Activated B cell treated with CpG ODN at 0.5 μM for 24 hours (primary cell): ENCODE measurements at regions not wholly inside any gene's neighbourhood (a gene's known extent, or its start where the extent isn't known, plus 50 kb on each side); places are given as distances from the start of the nearest gene placed in this dataset.
"Not testable (repeated sequence)": the region's sequence is repeated elsewhere in the genome, so short reads cannot be mapped to it uniquely, and the experiment has no call there.

ENCODE experiments used
- ATAC-seq: fragments of 200-7000 bp; cut with Tn5 transposase; one replicate; pipeline ENCODE4 v1.10.0; 2021; ENCODE audit warnings: low read depth, mild to moderate bottlenecking, moderate library complexity
- CTCF ChIA-PET: fragments of 350-600 bp; sonication (Branson Sonifier 250); formaldehyde crosslinking; loops from one replicate; lab custom pipeline; 2021; ENCODE audit warnings: antibody characterized with exemption; lab: Charles Lee
- POLR2A ChIA-PET: fragments of 350-600 bp; sonication (Branson Sonifier 250); formaldehyde crosslinking; loops from one replicate; lab custom pipeline; 2021; ENCODE audit warnings: antibody characterized with exemption; lab: Charles Lee
- DNase-seq: peaks from one replicate; pipeline ENCODE4 v3.0.0; 2022
- H3K27ac Mint-ChIP-seq: one replicate; pipeline ENCODE4 v1.8.0; 2020; ENCODE audit warnings: mixed read lengths
- H3K27me3 Mint-ChIP-seq: one replicate; pipeline ENCODE4 v1.8.0; 2021; ENCODE audit warnings: mixed read lengths
- H3K36me3 Mint-ChIP-seq: one replicate; pipeline ENCODE4 v1.8.0; 2021; ENCODE audit warnings: low read depth, mixed read lengths
- H3K4me1 Mint-ChIP-seq: one replicate; pipeline ENCODE4 v1.8.0; 2021; ENCODE audit warnings: mixed read lengths
- H3K4me3 Mint-ChIP-seq: one replicate; pipeline ENCODE4 v1.8.0; 2020; ENCODE audit warnings: mild to moderate bottlenecking, mixed read lengths
- H3K9me3 Mint-ChIP-seq: one replicate; pipeline ENCODE4 v1.8.0; 2020; ENCODE audit warnings: mixed read lengths
- intact Hi-C: fragments of 100-400 bp; cut with micrococcal nuclease; formaldehyde crosslinking; loops from one replicate; pipeline ENCODE4 v1.15.1; 2024
- TF ChIP-seq, protein P1 (sequence below): fragments of 200-600 bp; IDR thresholded peaks from one replicate; pipeline ENCODE4 v1.8.0; 2022; ENCODE audit warnings: antibody characterized with exemption, mild to moderate bottlenecking

DNA sequence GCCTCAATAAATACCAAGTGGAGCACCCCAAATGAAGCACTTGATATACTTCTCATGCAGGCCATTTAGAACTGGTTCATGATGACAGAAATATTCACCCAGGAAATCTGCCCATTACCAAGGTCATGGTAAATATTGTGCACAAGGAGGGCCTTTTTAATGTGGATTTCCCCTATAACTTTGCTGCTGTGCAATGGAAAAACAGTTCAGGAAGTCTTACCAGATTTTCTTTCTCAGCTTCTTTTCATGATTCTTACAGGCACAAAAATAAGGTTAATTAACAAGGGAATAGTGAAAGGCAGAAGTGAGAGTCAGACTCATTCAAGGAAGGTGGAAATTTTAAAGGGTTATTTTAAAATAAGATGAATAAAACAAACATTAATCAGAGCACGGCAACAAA is 904.3 kb upstream of the GRIA3 start:
- Mint-ChIP-seq H3K9me3 (no peaks in the 10 kb centered on the region), H3K27me3 (no peaks in the 10 kb centered on the region), H3K4me1 (no peaks in the 10 kb centered on the region), H3K4me3 (no peak overlapping the region), H3K36me3 (no peaks in the 10 kb centered on the region), H3K27ac (no peak overlapping the region)
- intact Hi-C loops: no loop called here
- no peak for DNase-seq
- ChIA-PET POLR2A (no interaction called here), CTCF (no interaction called here)
- TF ChIP-seq, protein P1, sequence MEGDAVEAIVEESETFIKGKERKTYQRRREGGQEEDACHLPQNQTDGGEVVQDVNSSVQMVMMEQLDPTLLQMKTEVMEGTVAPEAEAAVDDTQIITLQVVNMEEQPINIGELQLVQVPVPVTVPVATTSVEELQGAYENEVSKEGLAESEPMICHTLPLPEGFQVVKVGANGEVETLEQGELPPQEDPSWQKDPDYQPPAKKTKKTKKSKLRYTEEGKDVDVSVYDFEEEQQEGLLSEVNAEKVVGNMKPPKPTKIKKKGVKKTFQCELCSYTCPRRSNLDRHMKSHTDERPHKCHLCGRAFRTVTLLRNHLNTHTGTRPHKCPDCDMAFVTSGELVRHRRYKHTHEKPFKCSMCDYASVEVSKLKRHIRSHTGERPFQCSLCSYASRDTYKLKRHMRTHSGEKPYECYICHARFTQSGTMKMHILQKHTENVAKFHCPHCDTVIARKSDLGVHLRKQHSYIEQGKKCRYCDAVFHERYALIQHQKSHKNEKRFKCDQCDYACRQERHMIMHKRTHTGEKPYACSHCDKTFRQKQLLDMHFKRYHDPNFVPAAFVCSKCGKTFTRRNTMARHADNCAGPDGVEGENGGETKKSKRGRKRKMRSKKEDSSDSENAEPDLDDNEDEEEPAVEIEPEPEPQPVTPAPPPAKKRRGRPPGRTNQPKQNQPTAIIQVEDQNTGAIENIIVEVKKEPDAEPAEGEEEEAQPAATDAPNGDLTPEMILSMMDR: no peak
- no peak for ATAC-seq

DNA sequence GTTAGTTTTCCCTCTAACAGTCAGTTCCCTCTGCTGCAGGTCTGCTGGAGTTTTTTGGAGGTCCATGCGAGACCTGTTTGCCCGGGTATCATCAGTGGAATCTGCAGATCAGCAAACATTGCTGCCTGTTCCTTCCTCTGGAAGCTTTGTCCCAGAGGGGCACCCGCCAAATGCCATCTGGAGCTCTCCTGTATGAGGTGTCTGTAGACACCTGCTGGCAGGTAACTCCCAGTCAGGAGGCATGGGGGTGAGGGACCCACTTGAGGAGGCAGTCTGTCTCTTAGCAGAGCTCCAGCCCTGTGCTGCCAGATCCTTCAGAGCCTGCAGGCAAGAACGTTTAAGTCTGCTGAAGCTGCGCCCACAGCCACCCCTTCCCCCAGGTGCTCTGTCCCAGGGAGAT is 884.3 kb upstream of the GRIA3 start:
- H3K9me3 Mint-ChIP-seq, POLR2A ChIA-PET, intact Hi-C loops, H3K27me3 Mint-ChIP-seq, DNase-seq, ATAC-seq, CTCF ChIA-PET, H3K4me1 Mint-ChIP-seq, H3K27ac Mint-ChIP-seq, H3K4me3 Mint-ChIP-seq, H3K36me3 Mint-ChIP-seq: not testable (repeated sequence)

GRCh38 chrX:122301491-122301890 is 882.6 kb upstream of the GRIA3 start:
- Mint-ChIP-seq H3K4me1 (no peaks in the 10 kb centered on the region), H3K27me3 (no peaks in the 10 kb centered on the region), H3K36me3 (no peaks in the 10 kb centered on the region), H3K27ac (no peak overlapping the region), H3K4me3 (no peak overlapping the region), H3K9me3 (no peaks in the 10 kb centered on the region)
- no peak for ATAC-seq
- ChIA-PET CTCF (no interaction called here), POLR2A (no interaction called here)
- intact Hi-C loops: no loop called here
- TF ChIP-seq, protein P1: no peak
- DNase-seq: no peak

DNA sequence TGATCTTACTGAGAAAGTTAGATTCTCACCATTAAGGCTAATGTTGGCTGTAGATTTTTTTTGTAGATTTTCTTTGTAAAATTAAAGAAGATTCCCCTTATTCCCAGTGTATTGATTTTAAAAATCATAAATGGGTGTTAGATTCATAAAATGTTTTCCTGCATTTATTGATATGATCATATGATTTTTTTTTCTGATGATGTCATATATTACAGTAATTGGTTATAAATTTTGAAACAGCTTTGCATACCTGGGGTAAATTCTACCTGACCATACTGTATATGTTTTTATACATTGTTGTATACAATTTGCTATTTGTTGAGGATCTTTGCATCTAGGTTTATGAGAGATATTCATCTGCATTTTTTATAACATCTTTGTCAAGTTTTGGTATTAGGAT is 880.3 kb upstream of the GRIA3 start:
- Mint-ChIP-seq H3K36me3 (no peaks in the 10 kb centered on the region), H3K27me3 (no peaks in the 10 kb centered on the region), H3K27ac (no peak overlapping the region), H3K9me3 (no peaks in the 10 kb centered on the region), H3K4me1 (no peaks in the 10 kb centered on the region), H3K4me3 (no peak overlapping the region)
- intact Hi-C loops: no loop called here
- POLR2A ChIA-PET: no interaction called here
- DNase-seq (no peak), ATAC-seq (no peak)
- CTCF ChIA-PET: no interaction called here
- TF ChIP-seq, protein P1: no peak

GRCh38 chrX:122344816-122345215 is 839.3 kb upstream of the GRIA3 start:
- CTCF ChIA-PET: no interaction called here
- Mint-ChIP-seq H3K4me1 (no peaks in the 10 kb centered on the region), H3K27ac (no peak overlapping the region), H3K4me3 (no peak overlapping the region), H3K27me3 (no peaks in the 10 kb centered on the region), H3K9me3 (peaks cover 3% of the 10 kb centered on the region), H3K36me3 (no peaks in the 10 kb centered on the region)
- TF ChIP-seq, protein P1: no peak
- no peak for ATAC-seq
- DNase-seq: no peak
- intact Hi-C loops: no loop called here
- POLR2A ChIA-PET: no interaction called here

- Mint-ChIP-seq H3K4me3 (no peak overlapping the region), H3K27ac (no peak overlapping the region), H3K27me3 (no peaks in the 10 kb centered on the region), H3K9me3 (no peaks in the 10 kb centered on the region), H3K4me1 (no peaks in the 10 kb centered on the region), H3K36me3 (no peaks in the 10 kb centered on the region)
- ChIA-PET POLR2A (no interaction called here), CTCF (no interaction called here)
- DNase-seq: no peak
- intact Hi-C loops: no loop called here
- no peak for ATAC-seq
- TF ChIP-seq, protein P1: no peak
Measured at GRCh38 chrX:122363112-122363795, 820.8 kb upstream of the GRIA3 start.

- ATAC-seq, H3K27me3 Mint-ChIP-seq, H3K4me3 Mint-ChIP-seq, H3K4me1 Mint-ChIP-seq, intact Hi-C loops, POLR2A ChIA-PET, H3K27ac Mint-ChIP-seq, CTCF ChIA-PET, H3K36me3 Mint-ChIP-seq, DNase-seq, H3K9me3 Mint-ChIP-seq: not testable (repeated sequence)
Measured at GRCh38 chrX:122375533-122375932, 808.5 kb upstream of the GRIA3 start.
